Testis (tissue), 2 donors: ENCODE measurements at regions not wholly inside any gene's neighbourhood (a gene's known extent, or its start where the extent isn't known, plus 50 kb on each side); places are given as distances from the start of the nearest gene placed in this dataset.

Source experiments
- POLR2A ChIP-seq: fragments of 450-650 bp; IDR thresholded peaks from one replicate; pipeline ENCODE4 v1.6.1; 2017; ENCODE audit warnings: antibody characterized with exemption, mild to moderate bottlenecking, moderate library complexity
- TF ChIP-seq, protein P1 (sequence below), 3 experiments: fragments of 450-650 bp in 2 of 3; fragments of 200-600 bp in 1 of 3; sonication (generic) in 1 of 3; IDR thresholded peaks; one replicate each; pipeline ENCODE4 v1.5.1; 2016 to 2019; ENCODE audit warnings: antibody characterized with exemption in 3 of 3, mild to moderate bottlenecking in 2 of 3, moderate library complexity in 1 of 3

DNA sequence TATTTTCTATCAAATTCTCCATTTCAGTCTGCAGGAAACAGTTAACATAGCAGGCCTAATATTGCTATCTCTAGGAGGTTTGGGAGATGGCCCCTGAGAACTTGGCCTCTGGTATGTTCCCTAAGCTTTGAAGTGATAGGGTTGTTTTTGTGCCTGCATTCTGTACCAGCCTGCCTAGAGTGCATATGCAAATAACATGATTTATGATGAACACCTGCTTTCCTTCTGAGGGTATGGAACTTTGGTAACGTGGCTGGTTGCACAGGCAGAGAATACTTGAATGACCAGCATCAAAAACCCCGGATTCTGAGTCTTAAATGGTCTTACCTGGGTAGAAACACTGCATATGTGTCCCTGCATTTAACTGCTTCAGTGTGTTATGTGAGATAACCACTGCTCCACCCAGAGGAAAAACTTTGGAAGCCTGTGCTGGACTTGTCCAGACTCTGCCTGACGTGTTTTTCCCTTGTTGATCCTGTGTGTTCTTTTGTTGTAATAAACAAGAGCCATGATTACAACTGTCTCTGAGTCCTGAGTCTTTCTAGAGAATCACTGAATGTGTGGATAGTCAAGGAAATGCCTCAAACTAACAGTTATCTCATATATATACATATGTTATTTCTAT lies 111.3 kb upstream of the ABCA1 start:
- TF ChIP-seq, protein P1, sequence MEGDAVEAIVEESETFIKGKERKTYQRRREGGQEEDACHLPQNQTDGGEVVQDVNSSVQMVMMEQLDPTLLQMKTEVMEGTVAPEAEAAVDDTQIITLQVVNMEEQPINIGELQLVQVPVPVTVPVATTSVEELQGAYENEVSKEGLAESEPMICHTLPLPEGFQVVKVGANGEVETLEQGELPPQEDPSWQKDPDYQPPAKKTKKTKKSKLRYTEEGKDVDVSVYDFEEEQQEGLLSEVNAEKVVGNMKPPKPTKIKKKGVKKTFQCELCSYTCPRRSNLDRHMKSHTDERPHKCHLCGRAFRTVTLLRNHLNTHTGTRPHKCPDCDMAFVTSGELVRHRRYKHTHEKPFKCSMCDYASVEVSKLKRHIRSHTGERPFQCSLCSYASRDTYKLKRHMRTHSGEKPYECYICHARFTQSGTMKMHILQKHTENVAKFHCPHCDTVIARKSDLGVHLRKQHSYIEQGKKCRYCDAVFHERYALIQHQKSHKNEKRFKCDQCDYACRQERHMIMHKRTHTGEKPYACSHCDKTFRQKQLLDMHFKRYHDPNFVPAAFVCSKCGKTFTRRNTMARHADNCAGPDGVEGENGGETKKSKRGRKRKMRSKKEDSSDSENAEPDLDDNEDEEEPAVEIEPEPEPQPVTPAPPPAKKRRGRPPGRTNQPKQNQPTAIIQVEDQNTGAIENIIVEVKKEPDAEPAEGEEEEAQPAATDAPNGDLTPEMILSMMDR (IDR thresholded peaks at IDR 0.05) = no peak
- TF ChIP-seq POLR2A = no peak
